ENCODE measurements at regions not wholly inside any gene's neighbourhood (a gene's known extent, or its start where the extent isn't known, plus 50 kb on each side); places are given as distances from the start of the nearest gene placed in this dataset.
"Not testable (repeated sequence)": the region's sequence is repeated elsewhere in the genome, so short reads cannot be mapped to it uniquely, and the experiment has no call there.

DNA sequence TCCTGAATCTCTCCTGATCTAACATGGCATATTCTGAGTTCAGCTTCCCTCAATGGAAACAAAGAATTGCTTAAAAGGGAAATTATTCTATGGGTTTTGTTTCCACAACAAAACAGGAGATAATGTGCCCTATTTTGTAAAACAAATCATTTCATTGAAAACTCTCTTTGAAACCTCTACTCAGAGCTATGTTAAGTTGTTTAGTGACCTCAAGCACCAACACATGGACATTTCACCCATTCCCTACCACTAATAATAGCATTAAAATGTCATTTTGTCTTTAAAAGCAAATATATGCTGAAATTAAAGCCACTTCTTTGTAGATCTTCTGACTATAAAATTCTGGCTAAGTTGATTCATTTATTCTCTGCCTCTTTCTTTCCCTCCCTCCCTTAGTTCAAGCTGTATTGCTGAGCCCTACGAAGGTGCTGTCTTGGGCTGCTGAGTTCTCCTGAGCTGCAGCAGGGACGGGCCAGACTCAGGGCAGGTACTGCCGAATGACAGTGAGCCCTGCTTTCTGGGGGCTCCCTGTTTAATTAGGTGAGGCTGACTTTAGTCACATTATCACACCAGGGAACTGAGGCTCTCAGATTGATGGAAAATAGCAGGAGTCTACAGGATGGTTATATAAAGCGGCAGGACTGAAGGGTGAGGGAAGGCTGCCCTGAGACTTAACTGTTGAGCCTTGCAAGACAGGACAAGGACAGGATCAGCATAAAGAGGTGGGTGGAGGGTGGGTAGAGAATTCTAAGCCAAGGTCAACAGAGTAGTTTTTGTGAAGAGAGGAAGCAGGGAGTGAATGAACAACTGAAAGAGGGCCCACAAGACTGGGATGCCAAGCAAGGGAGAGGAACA is 1685.1 kb downstream of the SPATA31A7 start:
- TF ChIP-seq, protein P1, sequence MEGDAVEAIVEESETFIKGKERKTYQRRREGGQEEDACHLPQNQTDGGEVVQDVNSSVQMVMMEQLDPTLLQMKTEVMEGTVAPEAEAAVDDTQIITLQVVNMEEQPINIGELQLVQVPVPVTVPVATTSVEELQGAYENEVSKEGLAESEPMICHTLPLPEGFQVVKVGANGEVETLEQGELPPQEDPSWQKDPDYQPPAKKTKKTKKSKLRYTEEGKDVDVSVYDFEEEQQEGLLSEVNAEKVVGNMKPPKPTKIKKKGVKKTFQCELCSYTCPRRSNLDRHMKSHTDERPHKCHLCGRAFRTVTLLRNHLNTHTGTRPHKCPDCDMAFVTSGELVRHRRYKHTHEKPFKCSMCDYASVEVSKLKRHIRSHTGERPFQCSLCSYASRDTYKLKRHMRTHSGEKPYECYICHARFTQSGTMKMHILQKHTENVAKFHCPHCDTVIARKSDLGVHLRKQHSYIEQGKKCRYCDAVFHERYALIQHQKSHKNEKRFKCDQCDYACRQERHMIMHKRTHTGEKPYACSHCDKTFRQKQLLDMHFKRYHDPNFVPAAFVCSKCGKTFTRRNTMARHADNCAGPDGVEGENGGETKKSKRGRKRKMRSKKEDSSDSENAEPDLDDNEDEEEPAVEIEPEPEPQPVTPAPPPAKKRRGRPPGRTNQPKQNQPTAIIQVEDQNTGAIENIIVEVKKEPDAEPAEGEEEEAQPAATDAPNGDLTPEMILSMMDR (IDR thresholded peaks at IDR 0.05): not testable (repeated sequence)
- not testable (repeated sequence) for TF ChIP-seq POLR2A (IDR thresholded peaks at IDR 0.05)
